RWPE2 (cell line): ENCODE measurements at regions not wholly inside any gene's neighbourhood (a gene's known extent, or its start where the extent isn't known, plus 50 kb on each side); places are given as distances from the start of the nearest gene placed in this dataset.

Experiments
- ATAC-seq: fragments of 200-7000 bp; cut with Tn5 transposase; 3 replicates; pipeline ENCODE4 v1.9.1; 2021; ENCODE audit warnings: low read depth
- DNase-seq: peaks from one replicate; pipeline ENCODE4 v3.0.0-alpha.2; 2020; ENCODE audit warnings: low spot score
- H3K27ac ChIP-seq: fragments of 450-650 bp; 2 replicates; pipeline ENCODE4 v1.5.1; 2017; ENCODE audit warnings: mild to moderate bottlenecking; ENCODE audit not compliant: poor library complexity, severe bottlenecking
- H3K27me3 ChIP-seq: fragments of 250-450 bp; sonication (Bioruptor Pico); 2 replicates; pipeline ENCODE4 v1.5.1; 2021; ENCODE audit warnings: mild to moderate bottlenecking, moderate library complexity; ENCODE audit not compliant: insufficient read depth, poor library complexity, severe bottlenecking
- H3K36me3 ChIP-seq: fragments of 250-450 bp; sonication (Bioruptor Pico); 2 replicates; pipeline ENCODE4 v1.5.1; 2020; ENCODE audit warnings: low read depth, mild to moderate bottlenecking, moderate library complexity
- H3K4me1 ChIP-seq: fragments of 250-450 bp; sonication (Bioruptor Pico); 2 replicates; pipeline ENCODE4 v1.5.1; 2021; ENCODE audit warnings: mild to moderate bottlenecking, moderate library complexity; ENCODE audit not compliant: insufficient read depth, poor library complexity, severe bottlenecking
- H3K4me3 ChIP-seq: fragments of 250-450 bp; sonication (Bioruptor Pico); 2 replicates; pipeline ENCODE4 v1.5.1; 2021; ENCODE audit warnings: mild to moderate bottlenecking, moderate library complexity; ENCODE audit not compliant: severe bottlenecking
- H3K9me3 ChIP-seq: fragments of 250-450 bp; sonication (Bioruptor Pico); 2 replicates; pipeline ENCODE4 v1.5.1; 2021; ENCODE audit warnings: mild to moderate bottlenecking, moderate library complexity; ENCODE audit not compliant: severe bottlenecking
- TF ChIP-seq, protein P1 (sequence below): fragments of 450-650 bp; IDR thresholded peaks from one replicate; pipeline ENCODE4 v1.5.1; 2017; ENCODE audit warnings: mild to moderate bottlenecking, moderate library complexity; ENCODE audit not compliant: poor library complexity, severe bottlenecking

DNA sequence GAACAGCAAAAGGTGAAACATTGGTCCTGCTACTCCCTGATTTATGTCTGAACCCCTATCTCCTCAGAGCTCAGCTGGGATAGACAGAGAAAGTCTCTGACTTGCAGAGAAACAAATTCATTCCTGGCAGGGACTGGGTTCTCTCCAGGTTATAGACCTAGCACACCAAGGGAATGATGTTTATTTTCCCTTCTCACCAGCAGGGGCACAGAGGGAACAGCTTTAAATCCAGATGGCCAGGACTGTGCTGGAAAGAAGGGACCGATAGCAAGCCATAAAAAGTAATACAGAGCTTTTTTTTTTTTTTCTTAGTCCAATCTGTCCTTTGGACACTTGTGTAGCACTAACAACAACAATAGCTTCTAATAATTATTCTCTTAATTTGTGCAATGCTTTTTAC, 141.1 kb upstream of the C9orf72 start:
- Histone ChIP-seq H3K9me3 (no peaks in the 10 kb centered on the region), H3K4me3 (no peak overlapping the region), H3K27me3 (no peaks in the 10 kb centered on the region), H3K36me3 (no peaks in the 10 kb centered on the region), H3K4me1 (no peaks in the 10 kb centered on the region), H3K27ac (no peak overlapping the region)
- DNase-seq: no peak
- TF ChIP-seq, protein P1, sequence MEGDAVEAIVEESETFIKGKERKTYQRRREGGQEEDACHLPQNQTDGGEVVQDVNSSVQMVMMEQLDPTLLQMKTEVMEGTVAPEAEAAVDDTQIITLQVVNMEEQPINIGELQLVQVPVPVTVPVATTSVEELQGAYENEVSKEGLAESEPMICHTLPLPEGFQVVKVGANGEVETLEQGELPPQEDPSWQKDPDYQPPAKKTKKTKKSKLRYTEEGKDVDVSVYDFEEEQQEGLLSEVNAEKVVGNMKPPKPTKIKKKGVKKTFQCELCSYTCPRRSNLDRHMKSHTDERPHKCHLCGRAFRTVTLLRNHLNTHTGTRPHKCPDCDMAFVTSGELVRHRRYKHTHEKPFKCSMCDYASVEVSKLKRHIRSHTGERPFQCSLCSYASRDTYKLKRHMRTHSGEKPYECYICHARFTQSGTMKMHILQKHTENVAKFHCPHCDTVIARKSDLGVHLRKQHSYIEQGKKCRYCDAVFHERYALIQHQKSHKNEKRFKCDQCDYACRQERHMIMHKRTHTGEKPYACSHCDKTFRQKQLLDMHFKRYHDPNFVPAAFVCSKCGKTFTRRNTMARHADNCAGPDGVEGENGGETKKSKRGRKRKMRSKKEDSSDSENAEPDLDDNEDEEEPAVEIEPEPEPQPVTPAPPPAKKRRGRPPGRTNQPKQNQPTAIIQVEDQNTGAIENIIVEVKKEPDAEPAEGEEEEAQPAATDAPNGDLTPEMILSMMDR: no peak
- ATAC-seq: no peak; the same call in 2 of the 3 replicates

DNA sequence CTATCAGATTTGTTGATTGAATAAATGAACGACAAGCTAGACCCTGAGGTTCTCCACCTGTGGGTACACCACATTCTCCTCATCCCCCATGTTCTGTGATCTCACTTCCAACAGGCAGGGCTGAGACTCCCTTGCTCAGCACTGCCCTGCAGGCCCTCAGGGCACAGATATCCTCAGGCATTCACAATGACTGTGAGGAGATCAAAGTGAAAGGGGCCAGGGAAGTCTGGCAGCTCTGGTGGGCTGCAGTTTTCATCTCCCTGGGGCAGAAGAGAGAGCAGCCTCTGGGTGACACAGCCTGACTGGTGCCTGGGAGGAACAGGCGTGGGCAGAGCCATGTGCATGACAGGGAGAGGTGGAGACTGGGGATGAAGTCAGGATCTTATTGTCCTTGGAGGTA, 142.4 kb upstream of the C9orf72 start:
- ATAC-seq: no peak
- Histone ChIP-seq H3K36me3 (no peaks in the 10 kb centered on the region), H3K27me3 (peaks cover 2% of the 10 kb centered on the region), H3K27ac (no peak overlapping the region), H3K4me3 (no peak overlapping the region), H3K4me1 (no peaks in the 10 kb centered on the region), H3K9me3 (no peaks in the 10 kb centered on the region)
- TF ChIP-seq, protein P1: no peak
- DNase-seq: no peak

DNA sequence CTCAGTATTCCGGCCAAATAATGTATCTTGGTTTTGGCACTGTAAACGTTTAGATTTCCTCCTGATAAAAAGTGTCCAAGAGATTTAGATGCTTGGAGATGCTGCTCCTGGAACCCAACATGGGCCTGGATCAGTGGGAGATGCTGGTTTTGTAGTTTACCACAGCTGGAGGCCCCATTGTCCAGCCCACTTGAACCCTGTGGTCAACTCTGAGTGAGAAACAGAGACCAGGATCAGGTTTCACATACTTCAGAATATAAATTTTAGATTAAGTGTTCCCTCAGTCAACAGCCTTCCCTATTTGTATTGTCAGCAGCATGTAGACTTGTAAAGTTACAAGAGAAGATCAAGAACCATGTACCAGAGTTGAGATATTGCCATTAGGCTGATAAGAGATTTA, 144.7 kb upstream of the C9orf72 start:
- TF ChIP-seq, protein P1: no peak
- H3K27ac ChIP-seq: no peak overlapping the region
- no peak for DNase-seq
- no peaks in the 10 kb centered on the region for H3K36me3 ChIP-seq
- ATAC-seq: no peak
- H3K4me1 ChIP-seq: no peaks in the 10 kb centered on the region
- peaks cover 12% of the 10 kb centered on the region for H3K27me3 ChIP-seq
- no peak overlapping the region for H3K4me3 ChIP-seq
- no peaks in the 10 kb centered on the region for H3K9me3 ChIP-seq

DNA sequence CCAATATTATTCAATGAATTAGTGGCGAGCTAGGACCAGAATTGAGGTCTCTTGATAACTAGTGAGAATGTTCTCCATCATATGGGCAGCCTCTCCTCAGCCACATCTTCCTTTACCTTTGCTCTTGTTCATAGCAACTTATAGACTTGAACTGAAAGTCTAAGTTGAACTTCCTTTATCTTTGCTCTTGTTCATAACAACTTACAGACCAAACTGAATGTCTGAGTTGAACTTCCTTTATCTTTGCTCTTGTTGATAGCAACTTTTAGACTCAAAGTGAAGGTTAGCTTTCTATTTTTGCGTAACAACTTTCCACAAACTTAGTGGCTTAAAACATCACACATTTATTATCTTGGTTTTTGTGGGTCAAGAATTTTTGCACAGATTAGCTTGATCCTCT, 146.4 kb upstream of the C9orf72 start:
- no peak overlapping the region for H3K27ac ChIP-seq
- no peaks in the 10 kb centered on the region for H3K4me1 ChIP-seq
- peaks cover 15% of the 10 kb centered on the region for H3K27me3 ChIP-seq
- H3K36me3 ChIP-seq: no peaks in the 10 kb centered on the region
- DNase-seq (no peak), ATAC-seq (no peak)
- no peaks in the 10 kb centered on the region for H3K9me3 ChIP-seq
- TF ChIP-seq, protein P1: no peak
- H3K4me3 ChIP-seq: no peak overlapping the region

DNA sequence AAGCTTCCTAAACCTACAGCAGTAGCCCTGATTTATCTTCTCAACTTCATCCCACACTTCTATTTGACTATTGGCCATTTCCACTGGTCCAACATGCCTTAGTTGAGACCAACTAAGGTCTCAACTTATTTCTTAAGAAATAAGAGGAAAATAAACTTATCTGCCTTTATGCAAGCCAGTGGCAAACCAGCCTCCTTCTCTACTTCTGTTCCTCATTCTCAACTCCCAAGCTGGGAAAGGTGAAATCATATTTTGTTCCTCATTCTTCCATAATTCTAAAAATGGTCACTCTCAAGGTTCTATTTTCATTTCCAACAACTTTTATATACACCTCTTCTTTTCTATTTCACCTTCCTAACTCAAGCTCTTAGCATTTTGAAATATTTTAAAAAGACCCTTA, 149.6 kb upstream of the C9orf72 start:
- TF ChIP-seq, protein P1: no peak
- Histone ChIP-seq H3K27me3 (peaks cover 15% of the 10 kb centered on the region), H3K27ac (no peak overlapping the region), H3K9me3 (no peaks in the 10 kb centered on the region), H3K36me3 (no peaks in the 10 kb centered on the region), H3K4me3 (no peak overlapping the region), H3K4me1 (no peaks in the 10 kb centered on the region)
- ATAC-seq (no peak), DNase-seq (no peak)
